ENCODE measurements at regions not wholly inside any gene's neighbourhood (a gene's known extent, or its start where the extent isn't known, plus 50 kb on each side); places are given as distances from the start of the nearest gene placed in this dataset.

- no peak for TF ChIP-seq CTCF (IDR thresholded peaks at IDR 0.05; ENCODE audit: low read depth, low read length)
- no peak for TF ChIP-seq EZH2phosphoT487 (IDR thresholded peaks at IDR 0.05; ENCODE audit: low read depth)
Measured at GRCh38 chr11:23078289-23078971, 218.2 kb upstream of the CCDC179 start.
